ENCODE measurements at regions not wholly inside any gene's neighbourhood (a gene's known extent, or its start where the extent isn't known, plus 50 kb on each side); places are given as distances from the start of the nearest gene placed in this dataset.
"Not testable (repeated sequence)": the region's sequence is repeated elsewhere in the genome, so short reads cannot be mapped to it uniquely, and the experiment has no call there.

DNA sequence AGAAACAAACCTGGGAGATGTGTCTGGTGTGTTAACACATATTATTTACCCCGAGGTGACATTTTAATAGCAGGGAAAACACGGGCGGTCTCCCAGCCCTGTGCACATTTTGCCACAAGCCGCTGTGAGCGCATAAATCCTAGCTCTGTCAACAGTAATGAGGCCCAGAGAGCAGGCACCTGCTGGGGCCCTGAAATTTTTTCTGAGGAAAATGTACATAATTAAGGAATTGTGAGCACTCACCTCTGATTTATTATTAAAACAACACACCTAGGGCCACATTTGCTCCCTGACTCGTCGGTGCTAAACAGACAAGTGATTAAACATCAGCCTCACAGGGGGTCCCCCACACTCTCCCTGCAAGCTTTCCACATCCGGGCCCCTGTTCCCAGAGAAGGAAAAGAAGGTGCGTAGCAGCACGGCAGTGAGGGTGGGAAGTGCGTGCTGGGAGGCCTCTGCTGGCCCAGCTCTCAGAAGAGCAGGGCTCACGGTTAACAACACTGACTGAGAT, 616.3 kb downstream of the UQCRFS1 start:
- H3K27me3 ChIP-seq (ENCODE audit: control insufficient read depth in 1 of 2, insufficient read depth in 2 of 2, low read length in 2 of 2), result no peaks in the 10 kb centered on the region

DNA sequence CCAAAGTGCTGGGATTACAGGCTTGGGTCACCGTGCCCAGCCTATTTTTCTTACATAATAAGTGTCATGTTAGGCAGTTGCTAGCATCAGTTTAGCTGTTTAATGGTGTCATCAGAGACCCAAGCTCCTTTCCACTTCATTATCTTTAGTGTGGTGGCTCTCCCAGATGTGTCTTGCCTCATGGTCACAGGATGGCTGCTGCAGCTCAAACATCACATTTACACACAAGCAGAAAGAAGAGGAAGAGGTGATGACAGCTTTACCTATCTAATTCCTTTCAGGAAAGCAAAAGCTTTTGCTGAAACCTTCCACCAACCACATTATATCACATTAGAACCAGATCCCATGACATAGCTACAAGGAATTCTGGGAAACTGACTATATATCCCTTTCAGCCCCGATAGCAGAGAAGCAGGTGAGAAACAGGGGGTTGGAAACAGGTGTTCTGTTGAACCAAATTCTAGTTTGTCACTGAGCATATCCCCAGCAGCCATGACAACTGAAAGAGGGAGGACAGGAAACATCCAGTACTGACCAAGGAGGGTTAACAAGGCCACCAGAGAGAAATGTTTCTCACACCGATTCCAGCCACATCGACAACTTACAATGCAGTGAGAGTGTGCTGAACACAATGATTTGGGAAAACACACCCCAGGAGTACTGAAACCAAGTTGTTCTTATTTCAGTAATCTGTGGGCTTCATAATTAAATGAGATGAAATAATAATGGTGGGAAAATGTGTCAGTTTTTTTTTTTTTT, 617.0 kb downstream of the UQCRFS1 start:
- H3K27ac ChIP-seq (ENCODE audit: low read depth, low read length), result no peak overlapping the region
- no peaks in the 10 kb centered on the region for H3K4me1 ChIP-seq (ENCODE audit: insufficient read depth, low read length)
- no peaks in the 10 kb centered on the region for H3K27me3 ChIP-seq (ENCODE audit: control insufficient read depth in 1 of 2, insufficient read depth in 2 of 2, low read length in 2 of 2)
- no peaks in the 10 kb centered on the region for H3K9me3 ChIP-seq (ENCODE audit: low read length)
- H3K4me3 ChIP-seq (ENCODE audit: low read depth in 1 of 2, low read length in 2 of 2), result no peak overlapping the region
- no peak overlapping the region for H3K9ac ChIP-seq (ENCODE audit: low read length)
- H3K36me3 ChIP-seq (ENCODE audit: insufficient read depth, low read length), result no peaks in the 10 kb centered on the region

More for the DNA sequence above, 616.3 kb downstream of the UQCRFS1 start:
- Histone ChIP-seq H3K27ac (ENCODE audit: low read depth, low read length) (no peak overlapping the region), H3K9ac (ENCODE audit: low read length) (no peak overlapping the region), H3K4me1 (ENCODE audit: insufficient read depth, low read length) (no peaks in the 10 kb centered on the region), H3K4me3 (ENCODE audit: low read depth in 1 of 2, low read length in 2 of 2) (no peak overlapping the region), H3K36me3 (ENCODE audit: insufficient read depth, low read length) (no peaks in the 10 kb centered on the region), H3K9me3 (ENCODE audit: low read length) (no peaks in the 10 kb centered on the region)

DNA sequence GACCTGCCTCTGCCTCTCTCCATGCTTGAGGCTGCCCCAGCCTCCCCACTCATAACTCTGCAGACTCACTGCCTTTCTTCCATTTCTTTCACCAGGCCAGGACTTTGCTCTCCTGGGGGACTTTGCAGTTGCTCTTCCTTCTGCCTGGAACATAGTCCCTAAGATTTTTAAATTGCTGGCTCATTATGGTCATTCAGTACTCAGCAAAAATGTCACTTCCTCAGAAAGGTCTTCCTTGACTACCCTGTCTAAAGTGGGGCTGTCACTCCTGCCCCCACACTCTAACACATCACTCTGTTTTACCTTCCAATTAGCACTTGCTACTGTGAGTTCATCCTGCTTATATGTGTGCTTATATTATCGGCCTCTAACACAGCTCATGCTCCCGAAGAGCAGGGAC, 618.2 kb downstream of the UQCRFS1 start:
- no peaks in the 10 kb centered on the region for H3K27me3 ChIP-seq (ENCODE audit: control insufficient read depth in 1 of 2, insufficient read depth in 2 of 2, low read length in 2 of 2)
- no peak overlapping the region for H3K4me3 ChIP-seq (ENCODE audit: low read depth in 1 of 2, low read length in 2 of 2)
- H3K36me3 ChIP-seq (ENCODE audit: insufficient read depth, low read length), result no peaks in the 10 kb centered on the region
- H3K9ac ChIP-seq (ENCODE audit: low read length), result no peak overlapping the region
- no peaks in the 10 kb centered on the region for H3K4me1 ChIP-seq (ENCODE audit: insufficient read depth, low read length)
- H3K9me3 ChIP-seq (ENCODE audit: low read length), result no peaks in the 10 kb centered on the region
- no peak overlapping the region for H3K27ac ChIP-seq (ENCODE audit: low read depth, low read length)

DNA sequence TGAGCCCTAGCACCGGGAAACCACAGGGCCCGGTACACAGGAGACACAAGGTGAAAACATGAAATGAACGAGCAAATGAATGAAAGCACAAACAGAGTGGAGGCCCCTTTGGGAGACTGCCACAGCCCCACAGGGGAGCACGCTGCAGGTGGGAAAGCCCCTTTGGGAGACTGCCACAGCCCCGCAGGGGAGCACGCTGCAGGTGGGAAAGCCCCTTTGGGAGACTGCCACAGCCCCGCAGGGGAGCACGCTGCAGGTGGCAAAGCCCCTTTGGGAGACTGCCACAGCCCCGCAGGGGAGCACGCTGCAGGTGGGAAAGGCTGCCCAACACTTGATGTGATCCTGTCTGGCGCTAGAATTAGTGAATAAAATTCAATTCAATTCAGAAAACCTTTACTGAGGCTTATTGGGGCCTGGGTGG, 623.0 kb downstream of the UQCRFS1 start:
- H3K4me3 ChIP-seq (ENCODE audit: low read depth in 1 of 2, low read length in 2 of 2); H3K27ac ChIP-seq (ENCODE audit: low read depth, low read length); H3K9ac ChIP-seq (ENCODE audit: low read length); H3K36me3 ChIP-seq (ENCODE audit: insufficient read depth, low read length); H3K4me1 ChIP-seq (ENCODE audit: insufficient read depth, low read length); H3K9me3 ChIP-seq (ENCODE audit: low read length); H3K27me3 ChIP-seq (ENCODE audit: control insufficient read depth in 1 of 2, insufficient read depth in 2 of 2, low read length in 2 of 2): not testable (repeated sequence)

DNA sequence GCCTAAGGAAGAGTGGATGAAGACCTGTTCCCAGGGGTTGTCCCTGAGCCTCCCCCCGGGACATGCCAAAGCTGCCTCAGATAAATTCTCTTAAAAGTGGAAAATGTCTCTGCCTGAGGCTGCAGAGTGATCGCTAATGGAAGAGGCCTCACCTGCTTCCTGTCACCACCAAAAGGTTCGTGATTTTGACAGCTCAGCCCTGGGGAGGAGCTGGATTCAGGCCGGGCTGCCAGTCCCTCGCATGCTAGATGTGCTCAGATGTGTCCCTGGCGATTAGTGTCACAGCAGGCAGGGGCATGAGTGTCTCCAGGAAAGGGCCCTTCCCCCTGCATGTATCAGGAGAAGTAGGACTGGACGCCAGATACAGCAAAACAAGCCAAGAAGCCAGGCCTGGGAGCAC, 626.5 kb downstream of the UQCRFS1 start:
- Histone ChIP-seq H3K27me3 (ENCODE audit: control insufficient read depth in 1 of 2, insufficient read depth in 2 of 2, low read length in 2 of 2) (peaks cover 0 to 6% of the 10 kb centered on the region in 2 donors), H3K4me3 (ENCODE audit: low read depth in 1 of 2, low read length in 2 of 2) (no peak overlapping the region), H3K9ac (ENCODE audit: low read length) (no peak overlapping the region), H3K27ac (ENCODE audit: low read depth, low read length) (no peak overlapping the region), H3K36me3 (ENCODE audit: insufficient read depth, low read length) (no peaks in the 10 kb centered on the region), H3K4me1 (ENCODE audit: insufficient read depth, low read length) (no peaks in the 10 kb centered on the region), H3K9me3 (ENCODE audit: low read length) (no peaks in the 10 kb centered on the region)

DNA sequence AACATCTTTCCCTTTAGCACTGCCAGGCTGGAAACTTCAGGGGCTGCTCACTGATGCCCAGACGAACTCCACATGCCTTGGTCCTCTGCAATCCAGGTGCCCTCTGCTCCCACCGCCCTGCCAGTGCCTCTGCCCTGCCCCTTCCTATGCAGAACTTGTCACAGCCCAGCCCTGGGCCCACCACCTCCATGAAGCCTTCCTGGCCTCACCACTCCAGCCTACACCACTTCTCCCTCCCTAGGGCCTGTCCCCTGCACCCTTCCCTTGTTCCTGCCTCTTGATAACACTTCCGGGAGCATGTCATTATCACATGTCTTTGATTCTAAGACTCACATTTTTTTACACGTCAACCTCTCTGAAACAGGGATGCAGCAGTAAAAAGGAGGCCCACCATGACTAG, 627.2 kb downstream of the UQCRFS1 start:
- Histone ChIP-seq H3K4me1 (ENCODE audit: insufficient read depth, low read length) (no peaks in the 10 kb centered on the region), H3K4me3 (ENCODE audit: low read depth in 1 of 2, low read length in 2 of 2) (no peak overlapping the region), H3K27ac (ENCODE audit: low read depth, low read length) (no peak overlapping the region), H3K36me3 (ENCODE audit: insufficient read depth, low read length) (no peaks in the 10 kb centered on the region), H3K27me3 (ENCODE audit: control insufficient read depth in 1 of 2, insufficient read depth in 2 of 2, low read length in 2 of 2) (peaks cover 0 to 6% of the 10 kb centered on the region in 2 donors), H3K9me3 (ENCODE audit: low read length) (no peaks in the 10 kb centered on the region), H3K9ac (ENCODE audit: low read length) (no peak overlapping the region)

DNA sequence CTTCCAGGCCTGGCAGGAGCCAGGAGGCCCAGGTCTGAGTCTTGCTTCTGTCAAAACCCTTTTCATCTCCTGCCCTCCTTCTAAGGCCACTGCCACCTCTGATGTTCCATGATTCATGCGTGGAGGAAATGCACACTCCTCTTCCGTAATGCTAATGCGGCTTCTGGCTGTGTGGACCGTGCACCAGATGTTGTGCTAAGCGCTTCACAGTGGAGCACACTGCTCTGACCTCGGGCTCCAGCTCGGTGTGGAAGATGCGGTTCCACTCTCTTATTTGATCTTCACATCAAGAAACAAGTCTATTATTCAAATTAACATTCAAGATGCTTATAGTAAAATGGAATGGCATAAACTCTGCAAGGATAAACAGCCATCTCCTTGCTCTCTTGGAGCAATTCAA, 629.2 kb downstream of the UQCRFS1 start:
- peaks cover 0 to 6% of the 10 kb centered on the region in 2 donors for H3K27me3 ChIP-seq (ENCODE audit: control insufficient read depth in 1 of 2, insufficient read depth in 2 of 2, low read length in 2 of 2)
- H3K9ac ChIP-seq (ENCODE audit: low read length), result no peak overlapping the region
- H3K4me3 ChIP-seq (ENCODE audit: low read depth in 1 of 2, low read length in 2 of 2), result no peak overlapping the region
- no peaks in the 10 kb centered on the region for H3K4me1 ChIP-seq (ENCODE audit: insufficient read depth, low read length)
- no peaks in the 10 kb centered on the region for H3K9me3 ChIP-seq (ENCODE audit: low read length)
- no peak overlapping the region for H3K27ac ChIP-seq (ENCODE audit: low read depth, low read length)
- no peaks in the 10 kb centered on the region for H3K36me3 ChIP-seq (ENCODE audit: insufficient read depth, low read length)

DNA sequence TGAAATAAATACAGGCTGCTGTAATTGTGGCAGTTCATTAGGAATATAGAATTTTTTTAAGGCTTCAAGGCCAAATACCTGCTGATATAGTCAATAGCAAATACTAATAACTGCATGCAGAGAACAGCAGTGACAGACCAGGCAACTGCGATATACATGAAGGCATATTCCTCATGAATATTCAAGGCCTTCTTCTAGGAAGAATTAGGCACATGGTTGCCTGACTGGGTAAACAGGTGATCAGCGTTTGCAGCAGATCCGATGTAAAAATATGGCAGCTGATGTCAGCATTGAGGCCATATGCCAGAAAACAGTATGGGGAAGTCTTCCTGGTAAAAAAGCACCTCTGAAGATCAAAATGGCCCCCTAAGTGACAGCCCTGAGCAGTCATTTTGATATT, 629.7 kb downstream of the UQCRFS1 start:
- peaks cover 0 to 6% of the 10 kb centered on the region in 2 donors for H3K27me3 ChIP-seq (ENCODE audit: control insufficient read depth in 1 of 2, insufficient read depth in 2 of 2, low read length in 2 of 2)
- no peaks in the 10 kb centered on the region for H3K9me3 ChIP-seq (ENCODE audit: low read length)
- no peaks in the 10 kb centered on the region for H3K4me1 ChIP-seq (ENCODE audit: insufficient read depth, low read length)
- H3K36me3 ChIP-seq (ENCODE audit: insufficient read depth, low read length), result no peaks in the 10 kb centered on the region
- H3K9ac ChIP-seq (ENCODE audit: low read length), result no peak overlapping the region
- no peak overlapping the region for H3K27ac ChIP-seq (ENCODE audit: low read depth, low read length)
- no peak overlapping the region for H3K4me3 ChIP-seq (ENCODE audit: low read depth in 1 of 2, low read length in 2 of 2)

DNA sequence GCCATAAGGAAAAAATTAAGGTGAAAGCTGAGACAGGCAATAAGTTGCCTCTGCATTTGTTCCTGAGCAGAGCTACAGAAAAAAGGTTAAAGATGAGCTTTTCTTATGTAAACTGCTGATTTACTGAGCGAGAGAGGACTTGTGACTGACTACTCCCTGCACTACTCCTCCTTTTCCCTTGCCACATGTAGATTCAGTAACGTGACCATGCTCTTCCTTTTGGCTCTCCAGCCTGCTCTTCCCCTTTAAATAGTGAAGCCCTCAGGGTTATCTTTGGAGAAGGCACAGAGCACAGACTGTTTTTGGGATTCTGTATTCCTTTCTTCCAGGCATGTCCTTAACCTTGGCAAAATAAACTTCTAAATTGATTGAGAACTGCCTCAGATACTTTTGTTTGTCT, 630.2 kb downstream of the UQCRFS1 start:
- H3K9ac ChIP-seq (ENCODE audit: low read length), result no peak overlapping the region
- peaks cover 2% of the 10 kb centered on the region for H3K4me1 ChIP-seq (ENCODE audit: insufficient read depth, low read length)
- H3K9me3 ChIP-seq (ENCODE audit: low read length), result no peaks in the 10 kb centered on the region
- H3K4me3 ChIP-seq (ENCODE audit: low read depth in 1 of 2, low read length in 2 of 2), result no peak overlapping the region
- peaks cover 0 to 6% of the 10 kb centered on the region in 2 donors for H3K27me3 ChIP-seq (ENCODE audit: control insufficient read depth in 1 of 2, insufficient read depth in 2 of 2, low read length in 2 of 2)
- no peaks in the 10 kb centered on the region for H3K36me3 ChIP-seq (ENCODE audit: insufficient read depth, low read length)
- no peak overlapping the region for H3K27ac ChIP-seq (ENCODE audit: low read depth, low read length)

DNA sequence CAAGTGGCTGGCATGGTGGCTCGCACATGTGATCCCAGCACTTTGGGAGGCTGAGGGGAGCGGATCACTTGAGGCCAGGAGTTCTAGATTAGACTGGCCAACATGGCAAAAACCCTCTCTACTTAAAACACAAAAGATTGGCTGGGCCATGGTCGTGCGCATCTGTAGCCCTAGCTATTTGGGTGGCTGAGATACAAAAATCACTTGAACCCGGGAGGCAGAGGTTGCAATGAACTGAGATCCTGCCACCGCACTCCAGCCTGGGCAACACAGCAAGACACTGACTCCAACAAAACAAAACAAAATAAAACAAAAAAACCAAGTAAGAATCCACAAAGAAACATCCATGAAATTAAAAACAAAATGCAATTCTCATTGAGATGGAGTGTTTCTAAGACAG, 630.6 kb downstream of the UQCRFS1 start:
- H3K9ac ChIP-seq (ENCODE audit: low read length), result no peak overlapping the region
- H3K27me3 ChIP-seq (ENCODE audit: control insufficient read depth in 1 of 2, insufficient read depth in 2 of 2, low read length in 2 of 2), result peaks cover 0 to 6% of the 10 kb centered on the region in 2 donors
- H3K9me3 ChIP-seq (ENCODE audit: low read length), result no peaks in the 10 kb centered on the region
- H3K27ac ChIP-seq (ENCODE audit: low read depth, low read length), result no peak overlapping the region
- H3K36me3 ChIP-seq (ENCODE audit: insufficient read depth, low read length), result no peaks in the 10 kb centered on the region
- peaks cover 7% of the 10 kb centered on the region for H3K4me1 ChIP-seq (ENCODE audit: insufficient read depth, low read length)
- H3K4me3 ChIP-seq (ENCODE audit: low read depth in 1 of 2, low read length in 2 of 2), result no peak overlapping the region

DNA sequence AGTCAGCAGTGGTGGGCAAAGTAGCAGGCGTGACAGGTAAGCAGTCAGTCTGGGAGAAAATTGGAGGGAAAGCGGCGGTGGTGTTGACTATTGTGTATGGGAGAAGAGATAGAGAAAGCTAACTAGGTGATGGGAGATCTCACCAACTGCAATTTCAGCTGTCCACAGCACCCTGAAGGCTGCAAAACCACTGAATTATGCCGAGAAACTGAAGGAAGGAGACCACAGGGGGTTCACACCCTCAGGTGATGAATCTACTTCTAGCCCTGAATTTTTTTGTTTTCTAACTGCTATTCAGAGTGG, 631.5 kb downstream of the UQCRFS1 start:
- peaks cover 12% of the 10 kb centered on the region for H3K4me1 ChIP-seq (ENCODE audit: insufficient read depth, low read length)
- H3K36me3 ChIP-seq (ENCODE audit: insufficient read depth, low read length), result no peaks in the 10 kb centered on the region
- H3K27me3 ChIP-seq (ENCODE audit: control insufficient read depth in 1 of 2, insufficient read depth in 2 of 2, low read length in 2 of 2), result peaks cover 0 to 6% of the 10 kb centered on the region in 2 donors
- no peaks in the 10 kb centered on the region for H3K9me3 ChIP-seq (ENCODE audit: low read length)
- H3K9ac ChIP-seq (ENCODE audit: low read length), result no peak overlapping the region
- no peak overlapping the region for H3K4me3 ChIP-seq (ENCODE audit: low read depth in 1 of 2, low read length in 2 of 2)
- H3K27ac ChIP-seq (ENCODE audit: low read depth, low read length), result no peak overlapping the region
